HCT116 (cell line): ENCODE measurements at regions not wholly inside any gene's neighbourhood (a gene's known extent, or its start where the extent isn't known, plus 50 kb on each side); places are given as distances from the start of the nearest gene placed in this dataset.

ENCODE experiments used
- ATAC-seq: fragments of 200-7000 bp; cut with Tn5 transposase; 2 replicates; pipeline ENCODE4 v1.9.1; 2020; ENCODE audit warnings: mild to moderate bottlenecking, moderate library complexity
- BruUV-seq: library from RNA; stranded (reverse); fragments of 400-500 nt; replicated peaks from 2 replicates; lab custom pipeline; 2021; lab: Mats Ljungman, UMichigan
- CTCF ChIA-PET: fragments of 300-600 bp; sonication (Branson Sonifier 250); formaldehyde crosslinking; loops from one replicate; lab custom pipeline; 2021; ENCODE audit warnings: antibody characterized with exemption; lab: Charles Lee
- POLR2A ChIA-PET: fragments of 300-600, 350-600 bp; sonication (Branson Sonifier 250); formaldehyde crosslinking; loops from one replicate; lab custom pipeline; 2021; ENCODE audit warnings: antibody characterized with exemption; lab: Charles Lee
- RAD21 ChIA-PET, 2 experiments: fragments of 300-600 bp; sonication (Branson Sonifier 250); formaldehyde crosslinking; loops; one replicate each; lab custom pipeline; 2023; ENCODE audit warnings: low total read pairs in 2 of 2; ENCODE audit not compliant: uncharacterized antibody in 2 of 2, unreplicated experiment in 2 of 2, low non-redundant PET in 1 of 2; lab: Charles Lee
- DNase-seq: peaks from one replicate; pipeline ENCODE4 v3.0.0-alpha.2; 2010; ENCODE audit warnings: low read depth, low spot score
- H2AFZ ChIP-seq: fragments of 200-600 bp; shearing (Covaris generic), sonication (generic); 2 replicates; pipeline ENCODE4 v1.6.1; 2017; ENCODE audit warnings: low read depth, mixed run types, mixed read lengths, antibody characterized with exemption, low read length; ENCODE audit not compliant: poor library complexity, severe bottlenecking
- H3K27ac ChIP-seq: 2 replicates; pipeline ENCODE4 v1.5.1; 2012; ENCODE audit warnings: low read depth, low read length
- H3K27me3 ChIP-seq: fragments of 200-600 bp; sonication (generic); 2 replicates; pipeline ENCODE4 v1.6.1; 2016; ENCODE audit warnings: mixed run types, low read length, mixed read lengths; ENCODE audit not compliant: insufficient read depth
- H3K36me3 ChIP-seq, 2 experiments: fragments of 200-500 bp in 1 of 2; fragments of 200-600 bp in 1 of 2; sonication (Bioruptor generic) in 1 of 2; sonication (generic) in 1 of 2; 2 replicates each; pipeline versions ENCODE4 v1.5.1 to v1.6.1; 2014 to 2016; ENCODE audit warnings: low read length in 2 of 2, inconsistent platforms in 1 of 2, mixed read lengths in 1 of 2, mixed run types in 1 of 2; ENCODE audit not compliant: insufficient read depth in 2 of 2, control insufficient read depth in 1 of 2
- H3K4me1 ChIP-seq, 2 experiments: fragments of 200-600 bp in 1 of 2; sonication (generic) in 1 of 2; 2 replicates each; pipeline versions ENCODE4 v1.5.1 to v1.6.1; 2012 to 2017; ENCODE audit warnings: low read length in 2 of 2, inconsistent platforms in 1 of 2, mild to moderate bottlenecking in 1 of 2, mixed read lengths in 1 of 2, mixed run types in 1 of 2, moderate library complexity in 1 of 2; ENCODE audit not compliant: insufficient read depth in 2 of 2, control insufficient read depth in 1 of 2
- H3K4me2 ChIP-seq: fragments of 200-600 bp; sonication (generic); 2 replicates; pipeline ENCODE4 v1.6.1; 2017; ENCODE audit warnings: mixed run types, low read length, mixed read lengths
- H3K4me3 ChIP-seq, 2 experiments: fragments of 200-600 bp in 1 of 2; sonication (generic) in 1 of 2; replicated peaks in 1 of 2; 2 replicates each; pipeline ENCODE4 v1.5.1; 2011 to 2016; ENCODE audit warnings: low read length in 2 of 2, control low read depth in 1 of 2, low read depth in 1 of 2, mild to moderate bottlenecking in 1 of 2, mixed read lengths in 1 of 2, mixed run types in 1 of 2
- H3K79me2 ChIP-seq: fragments of 200-600 bp; sonication (generic); 2 replicates; pipeline ENCODE4 v1.6.1; 2017; ENCODE audit warnings: mild to moderate bottlenecking, mixed run types, low read length, moderate library complexity, mixed read lengths; ENCODE audit not compliant: insufficient read depth
- H3K9ac ChIP-seq: fragments of 200-600 bp; sonication (generic); 2 replicates; pipeline ENCODE4 v1.6.1; 2016; ENCODE audit warnings: low read length, mixed read lengths
- H3K9me2 ChIP-seq: fragments of 200-600 bp; sonication (generic), shearing (Covaris generic); 2 replicates; pipeline ENCODE4 v1.6.1; 2017; ENCODE audit warnings: mixed run types, mild to moderate bottlenecking, moderate library complexity; ENCODE audit not compliant: insufficient read depth
- H3K9me3 ChIP-seq, 2 experiments: fragments of 200-500 bp in 1 of 2; fragments of 200-600 bp in 1 of 2; sonication (Bioruptor generic) in 1 of 2; sonication (generic) in 1 of 2; 2 replicates each; pipeline ENCODE4 v1.6.1; 2014 to 2017; ENCODE audit warnings: low read length in 2 of 2, mixed read lengths in 2 of 2, inconsistent platforms in 1 of 2, low read depth in 1 of 2, mild to moderate bottlenecking in 1 of 2, mixed run types in 1 of 2, moderate library complexity in 1 of 2; ENCODE audit not compliant: control insufficient read depth in 1 of 2, insufficient read depth in 1 of 2
- H4K20me1 ChIP-seq: fragments of 200-600 bp; sonication (generic), shearing (Covaris generic); 2 replicates; pipeline ENCODE4 v1.6.1; 2017; ENCODE audit warnings: mixed run types, mild to moderate bottlenecking, moderate library complexity; ENCODE audit not compliant: insufficient read depth
- EGR1 ChIP-seq: IDR thresholded peaks from 2 replicates; pipeline ENCODE4 v1.6.1; 2012; ENCODE audit warnings: low read depth
- EZH2phosphoT487 ChIP-seq: fragments of 200-600 bp; IDR thresholded peaks from 2 replicates; pipeline ENCODE4 v1.6.1; 2018; ENCODE audit warnings: antibody characterized with exemption, borderline replicate concordance
- POLR2AphosphoS5 ChIP-seq: IDR thresholded peaks from 2 replicates; pipeline ENCODE4 v1.6.1; 2011; ENCODE audit warnings: mild to moderate bottlenecking, low read depth, low read length, moderate library complexity
- REST ChIP-seq: IDR thresholded peaks from 2 replicates; pipeline ENCODE4 v1.6.1; 2012; ENCODE audit warnings: low read depth
- SP1 ChIP-seq: IDR thresholded peaks from 2 replicates; pipeline ENCODE4 v1.6.1; 2012; ENCODE audit warnings: low read depth
- SRF ChIP-seq: IDR thresholded peaks from 2 replicates; pipeline ENCODE4 v1.6.1; 2012; ENCODE audit warnings: low read depth
- TCF7L2 ChIP-seq: IDR thresholded peaks from 2 replicates; pipeline ENCODE4 v1.7.0; 2011; ENCODE audit warnings: borderline replicate concordance, inconsistent platforms; ENCODE audit not compliant: insufficient read depth, insufficient read length; ENCODE audit errors: extremely low read depth
- intact Hi-C: fragments of 100-400 bp; cut with micrococcal nuclease; formaldehyde crosslinking; loops from 2 replicates; pipeline ENCODE4 v1.10.0; 2022

- CTCF ChIA-PET: no interaction called here
Measured at GRCh38 chr1:190908246-190908645, 430.6 kb upstream of the BRINP3 start.

More at GRCh38 chr1:190908246-190908645, 430.6 kb upstream of the BRINP3 start:
- no peak for TF ChIP-seq REST
- no peak for TF ChIP-seq SP1
- no peak for TF ChIP-seq TCF7L2
- no peak for TF ChIP-seq POLR2AphosphoS5
- TF ChIP-seq EZH2phosphoT487: no peak
- TF ChIP-seq EGR1: no peak
- no peak for TF ChIP-seq SRF
- Histone ChIP-seq H3K4me2 (no peak overlapping the region), H2AFZ (no peak overlapping the region), H3K4me3 (no peak overlapping the region), H3K9me3 (no peaks in the 10 kb centered on the region), H3K9ac (no peak overlapping the region), H4K20me1 (no peaks in the 10 kb centered on the region), H3K4me1 (no peaks in the 10 kb centered on the region), H3K27me3 (no peaks in the 10 kb centered on the region), H3K27ac (no peak overlapping the region), H3K36me3 (no peaks in the 10 kb centered on the region), H3K79me2 (no peaks in the 10 kb centered on the region), H3K9me2 (no peaks in the 10 kb centered on the region)
- BruUV-seq: no TSS peak
- intact Hi-C loops: no loop called here
- ChIA-PET RAD21 (no interaction called here), POLR2A (no interaction called here)
- no peak for ATAC-seq
- no peak for DNase-seq
